Activated CD4-positive, alpha-beta memory T cell treated with anti-CD3 and anti-CD28 coated beads, Interleukin-2, amount 10 ng/mL, durations not matched to agents 7 days and 5 days (primary cell): ENCODE measurements at regions not wholly inside any gene's neighbourhood (a gene's known extent, or its start where the extent isn't known, plus 50 kb on each side); places are given as distances from the start of the nearest gene placed in this dataset.
"Not testable (repeated sequence)": the region's sequence is repeated elsewhere in the genome, so short reads cannot be mapped to it uniquely, and the experiment has no call there.

Experiments
- CTCF ChIA-PET: fragments of 350-600 bp; sonication (Branson Sonifier 250); formaldehyde crosslinking; loops from one replicate; lab custom pipeline; 2021; ENCODE audit warnings: antibody characterized with exemption, inconsistent platforms; lab: Charles Lee
- POLR2A ChIA-PET: fragments of 350-600 bp; sonication (Branson Sonifier 250); formaldehyde crosslinking; loops from one replicate; lab custom pipeline; 2021; ENCODE audit warnings: antibody characterized with exemption; lab: Charles Lee
- DNase-seq: peaks from one replicate; pipeline ENCODE4 v3.0.0-alpha.2; 2020
- H3K27ac Mint-ChIP-seq: one replicate; pipeline ENCODE4 v1.8.0; 2021; ENCODE audit warnings: mild to moderate bottlenecking, mixed read lengths
- H3K27me3 Mint-ChIP-seq: one replicate; pipeline ENCODE4 v1.8.0; 2021; ENCODE audit warnings: mixed read lengths
- H3K36me3 Mint-ChIP-seq: one replicate; pipeline ENCODE4 v1.8.0; 2021; ENCODE audit warnings: low read depth, mixed read lengths
- H3K4me1 Mint-ChIP-seq: one replicate; pipeline ENCODE4 v1.8.0; 2021; ENCODE audit warnings: mixed read lengths
- H3K4me3 Mint-ChIP-seq: one replicate; pipeline ENCODE4 v1.8.0; 2021; ENCODE audit warnings: mild to moderate bottlenecking, mixed read lengths
- H3K9me3 Mint-ChIP-seq: one replicate; pipeline ENCODE4 v1.8.0; 2021; ENCODE audit warnings: mixed read lengths

GRCh38 chr2:90355546-90355945, 1664.1 kb downstream of the RPIA start:
- CTCF ChIA-PET, H3K36me3 Mint-ChIP-seq, H3K4me3 Mint-ChIP-seq, POLR2A ChIA-PET, DNase-seq, H3K27ac Mint-ChIP-seq, H3K9me3 Mint-ChIP-seq, H3K27me3 Mint-ChIP-seq, H3K4me1 Mint-ChIP-seq: not testable (repeated sequence)

- CTCF ChIA-PET, H3K4me3 Mint-ChIP-seq, H3K27me3 Mint-ChIP-seq, H3K9me3 Mint-ChIP-seq, H3K4me1 Mint-ChIP-seq, POLR2A ChIA-PET, H3K36me3 Mint-ChIP-seq, DNase-seq, H3K27ac Mint-ChIP-seq: not testable (repeated sequence)
Measured at GRCh38 chr2:90359344-90359743, 1667.9 kb downstream of the RPIA start.

GRCh38 chr2:90359887-90360730, 1668.6 kb downstream of the RPIA start:
- H3K4me3 Mint-ChIP-seq, DNase-seq, H3K36me3 Mint-ChIP-seq, H3K4me1 Mint-ChIP-seq, H3K27ac Mint-ChIP-seq, CTCF ChIA-PET, POLR2A ChIA-PET, H3K9me3 Mint-ChIP-seq, H3K27me3 Mint-ChIP-seq: not testable (repeated sequence)

- H3K4me3 Mint-ChIP-seq, H3K27me3 Mint-ChIP-seq, POLR2A ChIA-PET, H3K4me1 Mint-ChIP-seq, H3K36me3 Mint-ChIP-seq, H3K9me3 Mint-ChIP-seq, CTCF ChIA-PET, H3K27ac Mint-ChIP-seq, DNase-seq: not testable (repeated sequence)
Measured at GRCh38 chr2:90360731-90361035, 1669.2 kb downstream of the RPIA start.
